ENCODE measurements at regions not wholly inside any gene's neighbourhood (a gene's known extent, or its start where the extent isn't known, plus 50 kb on each side); places are given as distances from the start of the nearest gene placed in this dataset.

GRCh38 chr11:70910835-70911234 is 341.5 kb downstream of the SHANK2 start:
- Histone ChIP-seq H3K4me1 (ENCODE audit: control insufficient read depth in 1 of 2, insufficient read depth in 2 of 2, low read length in 2 of 2) (no peaks in the 10 kb centered on the region), H3K79me2 (ENCODE audit: insufficient read depth, low read length) (no peaks in the 10 kb centered on the region), H3K27ac (ENCODE audit: low read depth, low read length) (no peak overlapping the region), H3K4me3 (replicated peaks in 1 of 2; ENCODE audit: low read depth in 1 of 2, low read length in 2 of 2) (no peak overlapping the region), H3K4me2 (ENCODE audit: low read length) (no peak overlapping the region), H4K20me1 (ENCODE audit: insufficient read depth) (no peaks in the 10 kb centered on the region), H3K9me3 (ENCODE audit: control insufficient read depth in 1 of 2, insufficient read depth in 1 of 2, low read depth in 1 of 2, low read length in 2 of 2) (no peaks in the 10 kb centered on the region), H3K36me3 (ENCODE audit: control insufficient read depth in 1 of 2, insufficient read depth in 2 of 2, low read length in 2 of 2) (no peaks in the 10 kb centered on the region), H3K27me3 (ENCODE audit: insufficient read depth, low read length) (no peaks in the 10 kb centered on the region), H3K9me2 (ENCODE audit: insufficient read depth) (no peaks in the 10 kb centered on the region), H3K9ac (ENCODE audit: low read length) (no peak overlapping the region), H2AFZ (ENCODE audit: low read depth, low read length, poor library complexity, severe bottlenecking) (no peak overlapping the region)
- TF ChIP-seq ZBTB33 (IDR thresholded peaks at IDR 0.05; ENCODE audit: extremely low read depth, insufficient replicate concordance, low read length): no peak
- TF ChIP-seq ZNF274 (IDR thresholded peaks at IDR 0.05; ENCODE audit: low read depth, low read length): no peak
- TF ChIP-seq EZH2phosphoT487 (IDR thresholded peaks at IDR 0.05; ENCODE audit: borderline replicate concordance): no peak
- no TSS peak for BruUV-seq (replicated peaks)
- POLR2A ChIA-PET: no interaction called here
- intact Hi-C loops (cut with micrococcal nuclease): no loop called here
- ATAC-seq (no peak), DNase-seq (ENCODE audit: low read depth, low spot score) (no peak)
- CTCF ChIA-PET: no interaction called here
- RAD21 ChIA-PET (ENCODE audit: low non-redundant PET in 1 of 2, low total read pairs in 2 of 2, uncharacterized antibody in 2 of 2, unreplicated experiment in 2 of 2): no interaction called here

DNA sequence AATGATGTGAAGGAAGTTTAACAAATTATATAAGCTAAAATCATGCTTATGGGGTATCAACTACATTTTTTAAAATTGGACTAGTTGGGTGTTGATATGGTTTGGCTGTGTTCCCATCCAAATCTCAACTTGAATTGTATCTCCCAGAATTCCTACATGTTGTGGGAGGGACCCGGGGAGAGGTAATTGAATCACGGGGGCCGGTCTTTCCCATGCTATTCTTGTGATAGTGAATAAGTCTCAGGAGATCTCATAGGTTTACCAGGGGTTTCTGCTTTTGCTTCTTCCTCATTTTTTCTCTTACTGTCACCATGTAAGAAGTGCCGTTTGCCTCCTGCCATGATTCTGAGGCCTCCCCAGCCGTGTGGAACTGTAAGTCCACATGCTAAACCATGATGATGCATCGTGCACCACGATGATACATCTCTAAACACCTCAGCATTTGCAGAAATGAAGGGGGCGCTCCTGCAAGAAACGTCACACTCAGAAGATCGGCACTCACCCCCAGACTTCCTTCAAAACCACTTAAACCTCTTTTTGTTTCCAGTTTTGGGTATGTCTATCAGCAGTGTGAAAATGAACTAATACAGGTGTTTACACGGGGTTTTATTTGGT is 340.0 kb downstream of the SHANK2 start:
- no peak overlapping the region for H3K9ac ChIP-seq (ENCODE audit: low read length)
- H3K4me3 ChIP-seq (replicated peaks in 1 of 2; ENCODE audit: low read depth in 1 of 2, low read length in 2 of 2): no peak overlapping the region
- ATAC-seq (no peak), DNase-seq (ENCODE audit: low read depth, low spot score) (no peak)
- H3K27ac ChIP-seq (ENCODE audit: low read depth, low read length): no peak overlapping the region
- H3K9me2 ChIP-seq (ENCODE audit: insufficient read depth): no peaks in the 10 kb centered on the region
- H3K27me3 ChIP-seq (ENCODE audit: insufficient read depth, low read length): no peaks in the 10 kb centered on the region
- POLR2A ChIA-PET: no interaction called here
- BruUV-seq (replicated peaks): no TSS peak
- no peak overlapping the region for H3K4me2 ChIP-seq (ENCODE audit: low read length)
- CTCF ChIA-PET: no interaction called here
- TF ChIP-seq ZNF274 (IDR thresholded peaks at IDR 0.05; ENCODE audit: low read depth, low read length) (no peak), CBX3 (IDR thresholded peaks at IDR 0.05; ENCODE audit: low read depth) (no peak), SRF (IDR thresholded peaks at IDR 0.05; ENCODE audit: low read depth) (no peak), SP1 (IDR thresholded peaks at IDR 0.05; ENCODE audit: low read depth) (no peak), ZBTB33 (IDR thresholded peaks at IDR 0.05; ENCODE audit: extremely low read depth, insufficient replicate concordance, low read length) (no peak), TCF7L2 (IDR thresholded peaks at IDR 0.05; ENCODE audit: borderline replicate concordance, extremely low read depth, insufficient read depth, insufficient read length) (no peak)
- no peaks in the 10 kb centered on the region for H4K20me1 ChIP-seq (ENCODE audit: insufficient read depth)
- no peaks in the 10 kb centered on the region for H3K36me3 ChIP-seq (ENCODE audit: control insufficient read depth in 1 of 2, insufficient read depth in 2 of 2, low read length in 2 of 2)
- no peaks in the 10 kb centered on the region for H3K79me2 ChIP-seq (ENCODE audit: insufficient read depth, low read length)
- no peaks in the 10 kb centered on the region for H3K4me1 ChIP-seq (ENCODE audit: control insufficient read depth in 1 of 2, insufficient read depth in 2 of 2, low read length in 2 of 2)
- H2AFZ ChIP-seq (ENCODE audit: low read depth, low read length, poor library complexity, severe bottlenecking): no peak overlapping the region
- no peaks in the 10 kb centered on the region for H3K9me3 ChIP-seq (ENCODE audit: control insufficient read depth in 1 of 2, insufficient read depth in 1 of 2, low read depth in 1 of 2, low read length in 2 of 2)
- intact Hi-C loops (cut with micrococcal nuclease): no loop called here
- RAD21 ChIA-PET (ENCODE audit: low non-redundant PET in 1 of 2, low total read pairs in 2 of 2, uncharacterized antibody in 2 of 2, unreplicated experiment in 2 of 2): no interaction called here
